SK-N-SH (cell line): ENCODE measurements at regions not wholly inside any gene's neighbourhood (a gene's known extent, or its start where the extent isn't known, plus 50 kb on each side); places are given as distances from the start of the nearest gene placed in this dataset.

ENCODE experiments used
- CTCF ChIA-PET: fragments of 300-600, 350-600 bp; formaldehyde crosslinking; extraction: SDS; loops from one replicate; lab custom pipeline; 2021; lab: Yijun Ruan, JAX
- POLR2A ChIA-PET: fragments of 350-600 bp; sonication (Branson Sonifier 250); formaldehyde crosslinking; extraction: SDS; loops from one replicate; lab custom pipeline; 2020; ENCODE audit warnings: antibody characterized with exemption, inconsistent platforms; lab: Yijun Ruan, JAX
- DNase-seq: peaks from one replicate; pipeline ENCODE4 v3.0.0; 2012
- H2AFZ ChIP-seq: fragments of 200-600 bp; sonication (generic); 2 replicates; pipeline ENCODE4 v1.8.1; 2016; ENCODE audit warnings: antibody characterized with exemption, mild to moderate bottlenecking, low read depth
- H3F3A ChIP-seq: fragments of 200-600 bp; sonication (generic); replicated peaks from 2 replicates; pipeline ENCODE3; 2016; ENCODE audit warnings: antibody characterized with exemption, mild to moderate bottlenecking; ENCODE audit not compliant: insufficient read depth
- H3K27ac ChIP-seq, 2 experiments: fragments of 200-500 bp in 1 of 2; fragments of 200-600 bp in 1 of 2; sonication (Bioruptor generic) in 1 of 2; sonication (generic), shearing (Covaris generic) in 1 of 2; 2 replicates each; pipeline versions ENCODE4 v1.5.1 to v1.6.1; 2014 to 2016; ENCODE audit warnings: low read depth in 2 of 2, inconsistent platforms in 1 of 2, low read length in 1 of 2, mild to moderate bottlenecking in 1 of 2, mixed read lengths in 1 of 2
- H3K27me3 ChIP-seq: fragments of 200-600 bp; sonication (generic), shearing (Covaris generic); 2 replicates; pipeline ENCODE4 v1.6.1; 2016; ENCODE audit warnings: mixed run types; ENCODE audit not compliant: insufficient read depth
- H3K36me3 ChIP-seq, 2 experiments: fragments of 200-500 bp in 1 of 2; fragments of 200-600 bp in 1 of 2; sonication (Bioruptor generic) in 1 of 2; sonication (generic) in 1 of 2; replicated peaks in 1 of 2; 2 replicates each; pipeline versions ENCODE3 to v1.5.1; 2014 to 2016; ENCODE audit warnings: low read length in 1 of 2, mild to moderate bottlenecking in 1 of 2; ENCODE audit not compliant: insufficient read depth in 2 of 2, control insufficient read depth in 1 of 2
- H3K4me1 ChIP-seq, 2 experiments: fragments of 200-500 bp in 1 of 2; fragments of 200-600 bp in 1 of 2; sonication (Bioruptor generic) in 1 of 2; sonication (generic), shearing (Covaris generic) in 1 of 2; 2 replicates each; pipeline versions ENCODE4 v1.5.1 to v1.6.1; 2014 to 2016; ENCODE audit warnings: low read depth in 1 of 2, low read length in 1 of 2, mixed run types in 1 of 2; ENCODE audit not compliant: insufficient read depth in 2 of 2, control insufficient read depth in 1 of 2
- H3K4me2 ChIP-seq: fragments of 200-600 bp; sonication (generic), shearing (Covaris generic); 2 replicates; pipeline ENCODE4 v1.6.1; 2017; ENCODE audit warnings: mixed run types
- H3K4me3 ChIP-seq, 2 experiments: fragments of 200-500 bp in 1 of 2; fragments of 200-600 bp in 1 of 2; sonication (Bioruptor generic) in 1 of 2; sonication (generic), shearing (Covaris generic) in 1 of 2; 2 replicates each; pipeline versions ENCODE4 v1.5.1 to v1.8.1; 2014 to 2016; ENCODE audit warnings: low read depth in 2 of 2, inconsistent platforms in 1 of 2, low read length in 1 of 2, mild to moderate bottlenecking in 1 of 2, mixed read lengths in 1 of 2, moderate library complexity in 1 of 2
- H3K79me2 ChIP-seq: fragments of 200-600 bp; sonication (generic); 2 replicates; pipeline ENCODE4 v1.8.1; 2017; ENCODE audit warnings: mild to moderate bottlenecking; ENCODE audit not compliant: insufficient read depth
- H3K9ac ChIP-seq: fragments of 200-600 bp; sonication (generic); 2 replicates; pipeline ENCODE4 v1.6.1; 2017; ENCODE audit warnings: mixed run types
- H3K9me2 ChIP-seq: fragments of 200-600 bp; sonication (generic); 2 replicates; pipeline ENCODE4 v1.6.1; 2017; ENCODE audit warnings: mixed run types
- H3K9me3 ChIP-seq: fragments of 200-600 bp; sonication (generic); 2 replicates; pipeline ENCODE4 v1.6.1; 2017; ENCODE audit warnings: mixed run types, mild to moderate bottlenecking, moderate library complexity
- H4K20me1 ChIP-seq: fragments of 200-600 bp; sonication (generic); 2 replicates; pipeline ENCODE4 v1.6.1; 2017; ENCODE audit warnings: mild to moderate bottlenecking, mixed run types; ENCODE audit not compliant: insufficient read depth
- CHD2 ChIP-seq: fragments of 150-350 bp; IDR thresholded peaks from 2 replicates; pipeline ENCODE4 v1.6.1; 2018; ENCODE audit warnings: low read length; ENCODE audit not compliant: partially characterized antibody
- ELF1 ChIP-seq: IDR thresholded peaks from 2 replicates; pipeline ENCODE4 v1.4.0; 2012
- EP300 ChIP-seq, 2 experiments: IDR thresholded peaks; 2 replicates each; pipeline versions ENCODE4 v1.4.0 to v1.6.1; 2012; ENCODE audit warnings: borderline replicate concordance in 1 of 2, low read depth in 1 of 2, low read length in 1 of 2
- FOXJ3 ChIP-seq: sonication (generic); formaldehyde crosslinking; IDR thresholded peaks from 2 replicates; pipeline ENCODE4 v1.5.1; 2020; ENCODE audit warnings: mild to moderate bottlenecking, missing genetic modification reagents
- GABPA ChIP-seq: IDR thresholded peaks from 2 replicates; pipeline ENCODE4 v1.4.0; 2012; ENCODE audit warnings: low read depth, mild to moderate bottlenecking
- IRF3 ChIP-seq: fragments of 150-350 bp; IDR thresholded peaks from 2 replicates; pipeline ENCODE4 v1.6.1; 2016; ENCODE audit warnings: mild to moderate bottlenecking, low read depth, low read length
- MAX ChIP-seq: IDR thresholded peaks from 2 replicates; pipeline ENCODE4 v1.4.0; 2012; ENCODE audit warnings: low read depth
- MEF2A ChIP-seq: IDR thresholded peaks from 2 replicates; pipeline ENCODE4 v1.4.0; 2012; ENCODE audit warnings: low read depth, borderline replicate concordance
- MXI1 ChIP-seq: IDR thresholded peaks from 2 replicates; pipeline ENCODE4 v1.6.1; 2012; ENCODE audit warnings: mild to moderate bottlenecking, low read depth, low read length, improper control_type of control experiment
- NFIC ChIP-seq: IDR thresholded peaks from 2 replicates; pipeline ENCODE4 v1.4.0; 2012; ENCODE audit warnings: borderline replicate concordance
- POLR2AphosphoS5 ChIP-seq: IDR thresholded peaks from 2 replicates; pipeline ENCODE4 v1.6.1; 2012; ENCODE audit warnings: low read depth, low read length
- REST ChIP-seq: IDR thresholded peaks from 2 replicates; pipeline ENCODE4 v1.6.1; 2012; ENCODE audit warnings: mild to moderate bottlenecking, low read depth, low read length, moderate library complexity
- RFX5 ChIP-seq: IDR thresholded peaks from 2 replicates; pipeline ENCODE4 v1.6.1; 2012; ENCODE audit warnings: mild to moderate bottlenecking, improper control_type of control experiment, low read length
- SIN3A ChIP-seq: IDR thresholded peaks from 2 replicates; pipeline ENCODE4 v1.6.1; 2012; ENCODE audit warnings: low read depth, mild to moderate bottlenecking, low read length, moderate library complexity, borderline replicate concordance
- TAF1 ChIP-seq: IDR thresholded peaks from 2 replicates; pipeline ENCODE4 v1.6.1; 2012; ENCODE audit warnings: low read depth, mild to moderate bottlenecking, low read length, moderate library complexity, borderline replicate concordance
- TEAD4 ChIP-seq: IDR thresholded peaks from 2 replicates; pipeline ENCODE4 v1.4.0; 2012; ENCODE audit warnings: mild to moderate bottlenecking, borderline replicate concordance; ENCODE audit not compliant: insufficient read depth
- USF2 ChIP-seq: fragments of 150-350 bp; IDR thresholded peaks from 2 replicates; pipeline ENCODE4 v1.6.1; 2017; ENCODE audit warnings: antibody characterized with exemption, low read length, low read depth, borderline replicate concordance
- ZBTB33 ChIP-seq: IDR thresholded peaks from 2 replicates; pipeline ENCODE4 v1.4.0; 2012; ENCODE audit warnings: low read depth, borderline replicate concordance
- WGBS: methylation state at CpG from one replicate; pipeline ENCODE4 v1.1.6; 2017; ENCODE audit warnings: low lambda C conversion rate; 5-methylcytosine and 5-hydroxymethylcytosine counted together

GRCh38 chr6:147869869-147870268 lies 361.4 kb downstream of the SAMD5 start:
- ChIA-PET CTCF (no interaction called here), POLR2A (no interaction called here)
- no peaks in the 10 kb centered on the region for H3K9me2 ChIP-seq
- H2AFZ ChIP-seq: no peak overlapping the region
- H3K27ac ChIP-seq: no peak overlapping the region
- no peaks in the 10 kb centered on the region for H4K20me1 ChIP-seq
- no peaks in the 10 kb centered on the region for H3K79me2 ChIP-seq
- no peak overlapping the region for H3K9ac ChIP-seq
- H3K4me2 ChIP-seq: no peak overlapping the region
- no peaks in the 10 kb centered on the region for H3K36me3 ChIP-seq
- no peaks in the 10 kb centered on the region for H3F3A ChIP-seq
- no peak for DNase-seq
- WGBS: 18% methylated on average over 5 of the region's 5 CpGs
- peaks cover 0 to 13% of the 10 kb centered on the region in 2 experiments; a peak in 2 of 4 replicates for H3K4me1 ChIP-seq
- no peaks in the 10 kb centered on the region for H3K9me3 ChIP-seq
- TF ChIP-seq IRF3: no peak
- TF ChIP-seq RFX5: no peak
- TF ChIP-seq MAX: no peak
- no peak for TF ChIP-seq MEF2A
- no peak for TF ChIP-seq NFIC
- no peak for TF ChIP-seq FOXJ3 (CRISPR knock-in tag)
- no peak for TF ChIP-seq CHD2
- no peak for TF ChIP-seq SIN3A
- TF ChIP-seq TAF1: no peak
- no peak for TF ChIP-seq USF2
- TF ChIP-seq REST: no peak
- no peak for TF ChIP-seq ELF1
- no peak for TF ChIP-seq POLR2AphosphoS5
- TF ChIP-seq TEAD4: no peak
- TF ChIP-seq EP300 (IDR thresholded peaks at IDR 0.05; ENCODE audit: borderline replicate concordance in 1 of 2, low read depth in 1 of 2, low read length in 1 of 2): no peak
- TF ChIP-seq GABPA: no peak
- TF ChIP-seq ZBTB33: no peak
- no peak for TF ChIP-seq MXI1
- H3K4me3 ChIP-seq: no peak overlapping the region
- H3K27me3 ChIP-seq: no peaks in the 10 kb centered on the region
